Hepatocyte (in vitro differentiated cells): ENCODE measurements at regions not wholly inside any gene's neighbourhood (a gene's known extent, or its start where the extent isn't known, plus 50 kb on each side); places are given as distances from the start of the nearest gene placed in this dataset.

Experiments used
- DNase-seq: peaks from one replicate; pipeline ENCODE4 v3.0.0-alpha.2; 2016; ENCODE audit warnings: low spot score
- H2AFZ ChIP-seq: fragments of 200-600 bp; sonication (generic); 2 replicates; pipeline ENCODE4 v1.6.0; 2016; ENCODE audit warnings: antibody characterized with exemption, mild to moderate bottlenecking
- H3K27ac ChIP-seq: fragments of 200-600 bp; sonication (generic); 2 replicates; pipeline ENCODE4 v1.5.1; 2016; ENCODE audit warnings: mild to moderate bottlenecking
- H3K27me3 ChIP-seq: fragments of 200-600 bp; sonication (generic); 2 replicates; pipeline ENCODE4 v1.6.1; 2016
- H3K36me3 ChIP-seq: fragments of 200-600 bp; sonication (generic); replicated peaks from 2 replicates; pipeline ENCODE4 v1.5.1; 2016; ENCODE audit warnings: low read depth; ENCODE audit not compliant: insufficient read depth
- H3K4me1 ChIP-seq: fragments of 200-600 bp; sonication (generic); 2 replicates; pipeline ENCODE4 v1.5.1; 2016; ENCODE audit warnings: mild to moderate bottlenecking, moderate library complexity; ENCODE audit not compliant: insufficient read depth
- H3K4me2 ChIP-seq: fragments of 200-600 bp; sonication (generic); 2 replicates; pipeline ENCODE4 v1.6.0; 2016
- H3K4me3 ChIP-seq: fragments of 200-600 bp; sonication (generic); 2 replicates; pipeline ENCODE4 v1.5.1; 2016; ENCODE audit warnings: mild to moderate bottlenecking
- H3K79me2 ChIP-seq: fragments of 200-600 bp; sonication (generic); 2 replicates; pipeline ENCODE4 v1.6.0; 2017; ENCODE audit warnings: mild to moderate bottlenecking
- H3K9me2 ChIP-seq: fragments of 200-600 bp; sonication (generic); replicated peaks from 2 replicates; pipeline ENCODE4 v1.6.0; 2017; ENCODE audit warnings: mild to moderate bottlenecking; ENCODE audit not compliant: insufficient read depth
- H3K9me3 ChIP-seq: fragments of 200-600 bp; sonication (generic); 2 replicates; pipeline ENCODE4 v1.5.1; 2016; ENCODE audit warnings: low read depth, mild to moderate bottlenecking
- H4K20me1 ChIP-seq: fragments of 200-600 bp; sonication (generic); 2 replicates; pipeline ENCODE4 v1.6.0; 2016; ENCODE audit warnings: mild to moderate bottlenecking; ENCODE audit not compliant: insufficient read depth, poor library complexity, severe bottlenecking
- EZH2 ChIP-seq: fragments of 200-600 bp; sonication (generic); IDR thresholded peaks from 2 replicates; pipeline ENCODE4 v1.6.1; 2016; ENCODE audit warnings: antibody characterized with exemption, mild to moderate bottlenecking, borderline replicate concordance
- EZH2phosphoT487 ChIP-seq: fragments of 200-600 bp; sonication (generic); IDR thresholded peaks from one replicate; pipeline ENCODE4 v1.6.1; 2018; ENCODE audit warnings: antibody characterized with exemption, mild to moderate bottlenecking, low read depth, moderate library complexity; ENCODE audit not compliant: unreplicated experiment, severe bottlenecking
- WGBS: methylation state at CpG from one replicate; pipeline ENCODE4 v1.1.6; 2016; ENCODE audit warnings: low lambda C conversion rate; ENCODE audit errors: missing lambda C conversion rate; 5-methylcytosine and 5-hydroxymethylcytosine counted together
- TF ChIP-seq, protein P1 (sequence below): fragments of 200-600 bp; sonication (generic); IDR thresholded peaks from 2 replicates; pipeline ENCODE4 v1.5.1; 2016; ENCODE audit warnings: antibody characterized with exemption, mild to moderate bottlenecking; ENCODE audit not compliant: poor library complexity

DNA sequence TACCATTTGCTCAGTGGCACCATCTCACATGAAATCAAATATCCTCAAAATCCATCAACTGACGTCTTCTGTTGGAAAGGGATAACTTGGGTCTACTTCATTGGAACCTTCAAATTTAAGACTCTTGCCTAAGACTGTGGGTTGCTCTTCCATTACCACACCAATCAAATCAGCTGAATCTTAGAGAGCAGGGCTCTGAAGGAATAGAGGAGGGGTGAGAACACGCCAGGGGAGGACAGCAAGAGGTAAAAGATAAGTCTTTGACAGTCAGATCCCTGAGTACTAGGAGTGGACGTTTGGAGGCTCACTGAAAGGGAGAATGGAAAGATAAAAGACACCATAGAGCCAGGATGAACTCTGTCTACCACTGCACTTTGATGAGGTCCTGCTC, 107.5 kb downstream of the CCDC71L start:
- H3K79me2 ChIP-seq = no peaks in the 10 kb centered on the region
- H3K4me2 ChIP-seq = no peak overlapping the region
- no peak overlapping the region for H3K4me3 ChIP-seq
- H4K20me1 ChIP-seq = no peaks in the 10 kb centered on the region
- H3K4me1 ChIP-seq = no peaks in the 10 kb centered on the region
- no peaks in the 10 kb centered on the region for H3K9me3 ChIP-seq
- H3K27ac ChIP-seq = no peak overlapping the region
- no peaks in the 10 kb centered on the region for H3K27me3 ChIP-seq
- DNase-seq = no peak
- WGBS = 63% methylated on average over 3 of the region's 3 CpGs
- H2AFZ ChIP-seq = no peak overlapping the region
- H3K9me2 ChIP-seq = no peaks in the 10 kb centered on the region
- no peaks in the 10 kb centered on the region for H3K36me3 ChIP-seq
- TF ChIP-seq, protein P1, sequence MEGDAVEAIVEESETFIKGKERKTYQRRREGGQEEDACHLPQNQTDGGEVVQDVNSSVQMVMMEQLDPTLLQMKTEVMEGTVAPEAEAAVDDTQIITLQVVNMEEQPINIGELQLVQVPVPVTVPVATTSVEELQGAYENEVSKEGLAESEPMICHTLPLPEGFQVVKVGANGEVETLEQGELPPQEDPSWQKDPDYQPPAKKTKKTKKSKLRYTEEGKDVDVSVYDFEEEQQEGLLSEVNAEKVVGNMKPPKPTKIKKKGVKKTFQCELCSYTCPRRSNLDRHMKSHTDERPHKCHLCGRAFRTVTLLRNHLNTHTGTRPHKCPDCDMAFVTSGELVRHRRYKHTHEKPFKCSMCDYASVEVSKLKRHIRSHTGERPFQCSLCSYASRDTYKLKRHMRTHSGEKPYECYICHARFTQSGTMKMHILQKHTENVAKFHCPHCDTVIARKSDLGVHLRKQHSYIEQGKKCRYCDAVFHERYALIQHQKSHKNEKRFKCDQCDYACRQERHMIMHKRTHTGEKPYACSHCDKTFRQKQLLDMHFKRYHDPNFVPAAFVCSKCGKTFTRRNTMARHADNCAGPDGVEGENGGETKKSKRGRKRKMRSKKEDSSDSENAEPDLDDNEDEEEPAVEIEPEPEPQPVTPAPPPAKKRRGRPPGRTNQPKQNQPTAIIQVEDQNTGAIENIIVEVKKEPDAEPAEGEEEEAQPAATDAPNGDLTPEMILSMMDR = no peak
- TF ChIP-seq EZH2phosphoT487 (no peak), EZH2 (no peak)

DNA sequence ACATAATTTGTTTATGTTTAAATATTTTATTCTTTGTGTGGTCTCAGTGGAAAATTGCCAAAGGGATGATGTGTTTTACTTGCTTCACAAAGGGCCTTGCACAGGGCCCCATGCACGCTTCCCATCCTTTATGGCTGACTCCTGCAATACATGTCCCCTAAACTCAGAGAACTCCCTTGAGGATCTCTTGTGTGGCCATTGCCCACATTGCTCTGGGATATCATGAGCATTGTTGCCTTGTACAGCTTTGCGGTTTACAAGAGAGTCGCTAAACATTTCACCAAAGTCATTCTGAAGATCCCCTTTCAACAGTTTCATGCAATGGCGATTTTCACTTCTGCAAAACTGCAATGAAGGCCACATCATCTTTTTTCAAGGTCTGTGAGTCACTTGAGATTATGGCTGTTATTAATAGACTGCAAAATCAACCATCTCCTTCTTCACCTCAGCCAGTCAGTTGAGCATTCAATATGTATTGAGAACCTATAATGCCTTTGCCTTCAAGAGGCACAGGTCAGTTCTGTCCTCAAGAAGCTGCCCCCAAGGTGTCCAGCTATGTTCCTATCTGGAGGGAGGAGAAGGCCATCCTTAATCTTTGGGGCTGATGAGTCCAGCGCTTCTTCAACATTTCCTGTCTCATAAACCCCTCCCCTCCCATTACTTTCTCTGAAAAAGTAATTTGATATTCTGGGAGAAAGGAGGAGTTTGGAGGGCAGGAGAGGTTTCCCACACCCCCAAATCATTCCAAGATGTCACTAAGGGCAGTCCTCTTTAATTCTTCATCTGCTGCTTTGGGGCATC, 108.1 kb downstream of the CCDC71L start:
- Histone ChIP-seq H2AFZ (no peak overlapping the region), H3K4me2 (no peak overlapping the region), H3K79me2 (no peaks in the 10 kb centered on the region), H3K36me3 (no peaks in the 10 kb centered on the region), H3K27me3 (no peaks in the 10 kb centered on the region), H3K4me3 (no peak overlapping the region), H3K9me2 (no peaks in the 10 kb centered on the region), H3K27ac (no peak overlapping the region), H4K20me1 (no peaks in the 10 kb centered on the region), H3K4me1 (no peaks in the 10 kb centered on the region), H3K9me3 (no peaks in the 10 kb centered on the region)
- TF ChIP-seq EZH2phosphoT487 = no peak
- no peak for DNase-seq
- 89% methylated on average over 5 of the region's 5 CpGs for WGBS

GRCh38 chr7:106551936-106552335, 109.0 kb downstream of the CCDC71L start:
- no peaks in the 10 kb centered on the region for H3K4me1 ChIP-seq
- H3K4me3 ChIP-seq = no peak overlapping the region
- H3K9me2 ChIP-seq = no peaks in the 10 kb centered on the region
- H3K9me3 ChIP-seq = no peaks in the 10 kb centered on the region
- H4K20me1 ChIP-seq = no peaks in the 10 kb centered on the region
- no peak for DNase-seq
- WGBS = 88% methylated on average over 1 of the region's 1 CpG
- H3K27ac ChIP-seq = no peak overlapping the region
- no peaks in the 10 kb centered on the region for H3K27me3 ChIP-seq
- no peak overlapping the region for H3K4me2 ChIP-seq
- TF ChIP-seq EZH2phosphoT487 (no peak), EZH2 (no peak)
- TF ChIP-seq, protein P1 = no peak
- no peaks in the 10 kb centered on the region for H3K79me2 ChIP-seq
- H2AFZ ChIP-seq = no peak overlapping the region
- no peaks in the 10 kb centered on the region for H3K36me3 ChIP-seq

- TF ChIP-seq, protein P1 = no peak
- no peak for TF ChIP-seq EZH2
- no peak for TF ChIP-seq EZH2phosphoT487
- DNase-seq = no peak
Observed at GRCh38 chr7:106548491-106548890, 112.5 kb downstream of the CCDC71L start.

More at GRCh38 chr7:106548491-106548890, 112.5 kb downstream of the CCDC71L start:
- Histone ChIP-seq H3K9me3 (no peaks in the 10 kb centered on the region), H3K27ac (no peak overlapping the region), H3K36me3 (no peaks in the 10 kb centered on the region), H3K9me2 (no peaks in the 10 kb centered on the region), H3K4me2 (no peak overlapping the region), H3K27me3 (no peaks in the 10 kb centered on the region), H4K20me1 (no peaks in the 10 kb centered on the region), H3K4me1 (no peaks in the 10 kb centered on the region), H3K79me2 (no peaks in the 10 kb centered on the region), H3K4me3 (no peak overlapping the region), H2AFZ (no peak overlapping the region)
